Left lung (tissue), 4 donors: ENCODE measurements at regions not wholly inside any gene's neighbourhood (a gene's known extent, or its start where the extent isn't known, plus 50 kb on each side); places are given as distances from the start of the nearest gene placed in this dataset.

Experiments
- ATAC-seq: fragments of 200-7000 bp; cut with Tn5 transposase; one replicate; pipeline ENCODE4 v1.9.1; 2020; ENCODE audit warnings: moderate library complexity
- DNase-seq, 4 donors: peaks; one replicate each; pipeline ENCODE4 v3.0.0-alpha.2; 2013 to 2020
- H3K27ac ChIP-seq, 2 donors: fragments of 200-600 bp; sonication (generic) in 1 of 2; one replicate each; pipeline versions ENCODE4 v1.5.0 to v1.8.0; 2020 to 2021
- H3K27me3 ChIP-seq, 2 donors: fragments of 200-600 bp; sonication (generic) in 1 of 2; one replicate each; pipeline versions ENCODE4 v1.5.0 to v1.8.0; 2020 to 2021
- H3K36me3 ChIP-seq, 2 donors: fragments of 200-600 bp; sonication (generic) in 1 of 2; one replicate each; pipeline versions ENCODE4 v1.5.0 to v1.8.0; 2020 to 2021
- H3K4me1 ChIP-seq, 2 donors: fragments of 200-600 bp; one replicate each; pipeline ENCODE4 v1.8.0; 2021
- H3K4me3 ChIP-seq, 2 donors: fragments of 200-600 bp; sonication (generic) in 1 of 2; one replicate each; pipeline versions ENCODE4 v1.5.0 to v1.8.0; 2020 to 2021; ENCODE audit warnings: mild to moderate bottlenecking in 1 of 2
- H3K9me3 ChIP-seq, 2 donors: fragments of 200-600 bp; sonication (generic) in 1 of 2; one replicate each; pipeline versions ENCODE4 v1.5.0 to v1.8.0; 2020 to 2021
- CTCF ChIP-seq, 2 donors: fragments of 200-600 bp; sonication (generic) in 1 of 2; IDR thresholded peaks; one replicate each; pipeline versions ENCODE4 v1.5.0 to v1.8.0; 2021; ENCODE audit warnings: antibody characterized with exemption in 2 of 2
- intact Hi-C, 2 donors: fragments of 100-400 bp; cut with DNase I; formaldehyde crosslinking; loops; one replicate each; pipeline versions ENCODE4 v1.11.2 to v1.14.2; 2022
- donor health status: DM: no; HTN: yes; CAD: no.
- donor health status: DM: no; HTN: no; CAD: no.

- Histone ChIP-seq H3K36me3 (no peaks in the 10 kb centered on the region), H3K4me1 (no peaks in the 10 kb centered on the region), H3K27ac (no peak overlapping the region), H3K4me3 (no peak overlapping the region), H3K9me3 (no peaks in the 10 kb centered on the region), H3K27me3 (peaks cover 0 to 18% of the 10 kb centered on the region in 2 donors)
- no peak for TF ChIP-seq CTCF (IDR thresholded peaks at IDR 0.05)
- DNase-seq, result peak in 1 of 4 donors; percentile 23
- intact Hi-C loops, result no loop called here
- no peak for ATAC-seq
These were observed 273.8 kb upstream of the RGMA start for GRCh38 chr15:93362821-93363220.

GRCh38 chr15:93362203-93362602 lies 273.2 kb upstream of the RGMA start:
- no peaks in the 10 kb centered on the region for H3K4me1 ChIP-seq
- no peaks in the 10 kb centered on the region for H3K36me3 ChIP-seq
- no peak for ATAC-seq
- TF ChIP-seq CTCF (IDR thresholded peaks at IDR 0.05), result no peak
- DNase-seq, result no peak
- peaks cover 0 to 18% of the 10 kb centered on the region in 2 donors for H3K27me3 ChIP-seq
- H3K4me3 ChIP-seq, result no peak overlapping the region
- H3K27ac ChIP-seq, result no peak overlapping the region
- no peaks in the 10 kb centered on the region for H3K9me3 ChIP-seq
- intact Hi-C loops, result no loop called here

- ATAC-seq, result no peak
- intact Hi-C loops, result no loop called here
- no peaks in the 10 kb centered on the region for H3K9me3 ChIP-seq
- no peaks in the 10 kb centered on the region for H3K36me3 ChIP-seq
- no peaks in the 10 kb centered on the region for H3K4me1 ChIP-seq
- H3K4me3 ChIP-seq, result no peak overlapping the region
- H3K27ac ChIP-seq, result no peak overlapping the region
- DNase-seq, result no peak
- TF ChIP-seq CTCF (IDR thresholded peaks at IDR 0.05), result no peak
- peaks cover 0 to 18% of the 10 kb centered on the region in 2 donors for H3K27me3 ChIP-seq
These were observed 272.7 kb upstream of the RGMA start for GRCh38 chr15:93361703-93362102.

GRCh38 chr15:93360976-93361375 lies 272.0 kb upstream of the RGMA start:
- no peak for ATAC-seq
- no peak for TF ChIP-seq CTCF (IDR thresholded peaks at IDR 0.05)
- H3K36me3 ChIP-seq, result no peaks in the 10 kb centered on the region

GRCh38 chr15:93360318-93360717 lies 271.3 kb upstream of the RGMA start:
- intact Hi-C loops, result no loop called here
- no peak overlapping the region for H3K27ac ChIP-seq
- H3K4me3 ChIP-seq, result no peak overlapping the region
- H3K4me1 ChIP-seq, result no peaks in the 10 kb centered on the region
- no peak for TF ChIP-seq CTCF (IDR thresholded peaks at IDR 0.05)
- no peaks in the 10 kb centered on the region for H3K9me3 ChIP-seq
- H3K36me3 ChIP-seq, result no peaks in the 10 kb centered on the region
- DNase-seq (no peak), ATAC-seq (no peak)
- peaks cover 0 to 18% of the 10 kb centered on the region in 2 donors for H3K27me3 ChIP-seq

More at GRCh38 chr15:93360976-93361375, 272.0 kb upstream of the RGMA start:
- Histone ChIP-seq H3K4me3 (no peak overlapping the region), H3K9me3 (no peaks in the 10 kb centered on the region), H3K27me3 (peaks cover 0 to 18% of the 10 kb centered on the region in 2 donors), H3K27ac (no peak overlapping the region), H3K4me1 (no peaks in the 10 kb centered on the region)
- no peak for DNase-seq
- intact Hi-C loops, result no loop called here
